HG02938 (cell line): ENCODE measurements at regions not wholly inside any gene's neighbourhood (a gene's known extent, or its start where the extent isn't known, plus 50 kb on each side); places are given as distances from the start of the nearest gene placed in this dataset.

ENCODE experiments used
- ATAC-seq: cut with Tn5 transposase; IDR thresholded peaks from one replicate; pipeline ENCODE4 v1.9.1; 2021; ENCODE audit warnings: mild to moderate bottlenecking, moderate library complexity; ENCODE audit not compliant: unreplicated experiment

GRCh38 chr6:113381959-113382358, 475.2 kb upstream of the MARCKS start:
- peak; percentile 77 for ATAC-seq

- ATAC-seq: no peak
Observed at GRCh38 chr6:113383701-113384100, 473.4 kb upstream of the MARCKS start.

DNA sequence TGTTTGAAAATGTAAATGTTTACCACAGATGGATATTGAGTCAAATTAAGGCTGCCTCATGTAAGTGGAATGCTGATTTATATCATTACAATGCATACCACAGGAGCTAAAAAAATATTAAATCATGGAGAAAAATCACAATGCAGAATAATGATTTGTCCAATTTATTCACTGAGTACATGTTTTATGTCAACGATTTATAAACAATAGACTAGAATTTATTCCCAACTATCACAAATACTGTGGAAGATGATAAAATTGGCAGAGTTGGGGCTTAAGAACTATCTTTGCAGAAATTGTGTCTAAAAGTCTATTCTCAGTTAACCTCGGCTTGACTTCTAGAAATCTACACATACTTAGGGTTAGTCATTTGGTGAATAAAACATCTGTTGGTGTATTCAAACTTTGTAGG, 472.1 kb upstream of the MARCKS start:
- no peak for ATAC-seq

- no peak for ATAC-seq
Observed at GRCh38 chr6:113388996-113389395, 468.1 kb upstream of the MARCKS start.

DNA sequence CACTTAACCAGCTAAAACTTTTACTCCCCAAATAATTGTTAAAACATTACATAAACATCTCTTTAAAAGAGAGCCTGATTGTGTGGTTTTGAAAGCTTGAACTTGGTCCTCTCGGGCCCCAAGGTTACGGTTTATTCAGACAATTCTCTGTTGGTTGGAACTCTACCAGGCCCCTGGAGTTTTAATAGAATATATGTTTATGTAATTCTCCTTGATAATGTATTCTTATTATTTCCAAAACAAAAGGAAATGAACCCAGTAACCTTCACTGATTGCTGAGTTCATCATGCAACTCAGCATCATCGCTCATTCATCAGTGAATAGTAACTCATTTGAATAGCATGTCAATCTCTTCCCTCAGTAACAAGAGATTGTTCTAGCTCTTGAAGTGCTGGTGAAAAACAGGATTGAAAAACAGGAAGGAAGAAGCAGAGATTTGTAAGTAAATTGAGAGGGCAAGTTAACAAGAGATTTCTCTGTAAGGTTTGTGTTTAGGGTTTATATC, 464.5 kb upstream of the MARCKS start:
- ATAC-seq: no peak

- ATAC-seq: no peak
Observed at GRCh38 chr6:113394216-113394615, 462.9 kb upstream of the MARCKS start.

DNA sequence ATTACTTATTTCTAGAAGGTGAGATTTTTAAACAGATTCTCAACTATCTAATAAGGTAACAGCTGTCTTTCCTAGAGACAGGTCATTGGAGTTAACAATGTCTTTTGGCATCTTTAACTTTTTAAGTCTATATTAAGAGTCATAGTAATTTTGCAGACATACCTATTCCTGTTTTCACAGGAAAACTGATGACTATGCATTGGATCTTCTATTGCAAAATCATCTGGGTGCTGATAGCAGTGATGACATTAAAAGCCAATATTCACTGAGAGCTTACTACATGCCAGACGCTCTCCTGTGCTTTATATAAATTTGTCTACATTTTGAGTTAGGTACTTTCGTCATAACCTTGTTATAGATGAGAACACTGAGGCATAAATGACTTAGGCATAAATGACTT, 462.4 kb upstream of the MARCKS start:
- no peak for ATAC-seq

- ATAC-seq: no peak
Observed at GRCh38 chr6:113396730-113397129, 460.4 kb upstream of the MARCKS start.

GRCh38 chr6:113397236-113397635, 459.9 kb upstream of the MARCKS start:
- no peak for ATAC-seq

DNA sequence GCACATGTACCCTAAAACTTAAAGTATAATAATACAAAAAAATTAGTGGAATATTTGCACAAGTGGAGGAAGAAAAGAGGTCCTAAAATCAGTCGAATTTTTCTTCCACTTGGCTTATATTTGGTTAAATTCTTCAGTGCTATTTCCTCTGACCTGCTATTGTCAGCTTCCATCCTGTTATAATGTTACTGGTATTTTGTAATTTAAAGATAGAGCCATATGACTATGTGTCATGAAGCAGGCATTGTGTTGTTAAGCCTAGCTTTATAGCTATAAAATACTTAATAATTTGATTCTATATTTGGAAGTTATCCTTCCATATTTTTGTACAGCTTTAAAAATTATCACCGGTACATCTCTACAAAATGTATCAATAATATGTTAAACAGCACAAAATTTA, 455.9 kb upstream of the MARCKS start:
- ATAC-seq: no peak

- ATAC-seq: no peak
Observed at GRCh38 chr6:113402544-113402943, 454.6 kb upstream of the MARCKS start.

DNA sequence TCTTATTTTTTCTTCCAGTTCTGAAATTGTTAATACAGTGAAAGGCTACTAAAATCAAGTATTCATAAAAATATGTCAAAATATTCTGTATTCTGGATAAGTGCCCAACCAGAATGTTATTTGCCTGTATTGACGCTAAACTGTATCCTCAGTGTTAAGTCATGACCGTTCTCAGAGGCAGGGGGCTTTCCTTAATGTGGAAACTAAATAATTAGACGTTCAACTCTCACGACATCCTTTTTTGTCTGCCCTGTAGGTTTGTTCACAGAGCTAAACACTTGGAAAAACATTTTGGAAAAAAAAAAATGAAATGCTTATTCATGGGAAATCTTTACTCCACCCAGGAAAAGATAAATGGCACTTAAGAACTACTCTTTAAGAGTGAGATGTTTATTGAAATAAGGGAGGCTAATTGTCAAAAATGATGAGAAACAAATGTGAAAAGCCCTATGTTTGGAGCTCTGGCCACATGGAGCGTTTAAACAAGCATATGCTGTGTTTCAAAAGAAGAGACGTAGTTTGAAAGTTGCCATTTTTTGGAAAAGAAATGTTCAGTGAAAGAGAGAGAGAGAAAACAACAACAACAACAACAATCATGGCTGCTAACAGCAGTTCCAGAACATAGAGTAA, 453.1 kb upstream of the MARCKS start:
- no peak for ATAC-seq

DNA sequence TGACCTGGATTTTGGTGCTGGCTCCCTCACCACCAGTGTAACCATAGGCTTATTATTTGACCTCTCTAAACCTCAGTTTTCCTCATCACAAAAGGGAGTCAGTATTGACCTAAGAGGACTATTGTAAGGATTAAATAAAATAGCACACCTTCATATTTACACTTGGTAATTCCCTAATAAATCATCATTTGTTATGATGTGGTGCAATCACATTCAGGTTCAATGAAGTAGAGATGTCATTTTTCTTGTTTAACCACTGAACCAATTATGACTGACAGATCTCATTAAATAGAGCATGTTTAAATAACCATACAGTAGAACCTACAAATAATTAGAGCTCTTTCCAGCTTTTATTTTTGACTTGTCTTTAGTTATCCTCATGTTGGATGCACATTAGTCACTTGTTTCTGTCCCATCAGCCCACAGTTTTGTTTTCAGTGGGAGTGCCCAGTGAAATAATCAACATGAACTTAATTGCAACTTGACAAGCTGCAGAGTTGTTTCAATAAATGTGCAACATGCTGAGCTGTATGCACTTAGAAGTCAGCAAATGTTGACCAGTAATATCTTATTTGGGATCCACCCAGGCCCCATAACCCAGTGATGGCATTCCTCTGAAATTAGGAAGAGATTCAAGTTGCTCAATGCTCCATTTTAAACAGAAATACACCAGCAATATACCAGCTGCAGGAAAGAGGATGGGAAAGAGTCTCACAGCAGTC, 451.7 kb upstream of the MARCKS start:
- ATAC-seq: no peak

DNA sequence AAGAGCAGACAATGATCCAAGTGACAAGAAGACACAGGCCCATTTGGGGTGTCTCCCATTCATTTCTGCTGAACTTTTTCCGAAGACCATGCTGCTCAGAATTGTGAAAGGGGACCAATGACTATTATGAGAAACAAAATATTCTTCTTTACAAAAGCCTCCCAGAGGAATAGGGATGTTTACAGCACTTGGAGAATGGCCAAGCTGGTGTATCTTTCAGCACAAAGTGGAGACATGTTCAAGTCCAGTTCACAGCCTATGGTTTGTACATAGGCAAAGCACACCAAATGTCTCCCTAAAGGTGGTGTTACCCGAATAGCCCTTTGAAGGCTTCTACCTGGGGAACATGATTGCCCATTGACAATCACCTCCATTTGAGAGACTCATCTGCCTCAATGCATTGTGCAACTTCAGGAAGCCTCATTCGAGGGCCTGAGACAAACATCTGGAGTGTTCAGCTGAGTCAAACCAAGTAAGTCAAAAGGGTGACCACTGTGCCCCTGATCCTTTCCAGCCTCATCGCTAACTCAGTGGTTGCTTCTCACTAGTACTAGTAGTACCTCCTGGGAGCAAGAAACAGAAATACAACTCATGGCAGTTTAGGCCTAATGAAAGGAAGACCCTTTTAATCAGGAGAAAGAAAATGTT, 451.0 kb upstream of the MARCKS start:
- no peak for ATAC-seq

- ATAC-seq: no peak
Observed at GRCh38 chr6:113411011-113411410, 446.1 kb upstream of the MARCKS start.

DNA sequence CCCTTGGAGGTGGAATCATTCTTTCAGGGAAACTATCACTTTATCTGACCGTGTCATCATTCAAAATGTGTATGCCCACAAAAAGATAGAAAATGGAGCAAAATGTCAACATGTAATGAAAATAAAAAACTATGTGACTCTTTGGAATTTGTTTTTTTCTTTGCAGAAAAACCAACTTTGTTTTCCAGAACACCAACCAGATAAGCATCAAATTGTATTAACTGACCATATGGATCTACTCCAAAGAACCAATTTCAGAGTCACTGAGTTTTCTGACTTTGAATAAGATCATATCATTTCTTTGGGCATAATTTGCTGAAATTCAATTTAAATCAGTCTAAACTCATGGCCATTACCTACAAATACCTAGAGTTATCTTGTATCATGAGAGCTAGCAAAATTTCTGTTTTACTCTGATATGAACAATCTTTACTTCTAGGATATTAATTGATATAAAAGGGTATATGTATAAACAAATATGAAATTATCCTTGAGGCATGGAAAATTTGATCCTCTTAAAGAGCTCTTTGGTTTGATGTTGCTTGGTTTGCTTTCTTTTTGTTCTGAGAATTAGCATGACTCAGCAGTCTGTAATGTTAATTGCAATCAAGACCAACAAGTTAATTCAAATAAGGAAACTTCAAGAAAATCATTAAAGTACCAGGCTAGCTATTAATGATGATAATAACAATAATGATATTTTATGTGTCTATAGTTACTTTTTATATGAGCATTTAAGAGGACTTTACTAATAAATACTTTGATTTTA, 444.4 kb upstream of the MARCKS start:
- no peak for ATAC-seq

DNA sequence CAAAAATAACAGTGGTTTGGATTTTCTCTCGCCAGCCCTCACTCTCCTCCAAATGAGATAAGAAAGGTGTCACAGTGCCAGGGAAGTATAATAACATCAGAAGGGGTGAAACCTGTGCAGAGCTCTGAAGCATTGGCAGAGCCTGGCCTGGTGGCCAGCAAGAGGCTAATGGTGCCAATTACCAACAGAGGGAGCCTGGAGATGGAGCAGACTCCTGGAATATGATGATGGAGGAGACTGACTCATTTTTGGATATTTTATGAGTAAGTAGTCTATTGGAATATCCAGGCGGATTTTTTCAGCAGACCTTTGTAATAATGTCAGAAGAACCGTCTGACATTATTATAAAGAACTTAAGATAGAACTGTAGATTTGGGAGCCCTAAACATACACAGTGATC, 442.6 kb upstream of the MARCKS start:
- ATAC-seq: no peak

DNA sequence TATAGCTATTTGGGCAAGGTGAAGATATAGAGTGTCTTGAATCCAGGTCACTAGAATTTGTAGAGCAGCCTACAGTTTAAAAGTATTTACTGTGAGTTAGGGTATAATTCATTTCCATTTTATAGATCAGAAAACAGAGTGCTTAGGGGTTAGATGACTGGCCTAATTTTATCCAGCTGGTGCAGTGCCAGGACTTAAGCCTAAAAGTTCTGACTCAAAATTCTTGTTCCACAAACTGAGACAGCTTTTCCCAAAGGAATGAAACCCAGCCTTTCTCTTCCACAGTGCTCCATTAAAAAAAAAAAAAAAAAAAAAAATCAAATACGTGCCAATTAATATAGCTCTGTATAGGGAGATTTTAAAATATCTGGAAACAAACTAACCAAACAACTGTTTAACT, 441.0 kb upstream of the MARCKS start:
- no peak for ATAC-seq

- ATAC-seq: no peak
Observed at GRCh38 chr6:113420290-113420689, 436.9 kb upstream of the MARCKS start.

GRCh38 chr6:113421997-113422396, 435.1 kb upstream of the MARCKS start:
- ATAC-seq: no peak

DNA sequence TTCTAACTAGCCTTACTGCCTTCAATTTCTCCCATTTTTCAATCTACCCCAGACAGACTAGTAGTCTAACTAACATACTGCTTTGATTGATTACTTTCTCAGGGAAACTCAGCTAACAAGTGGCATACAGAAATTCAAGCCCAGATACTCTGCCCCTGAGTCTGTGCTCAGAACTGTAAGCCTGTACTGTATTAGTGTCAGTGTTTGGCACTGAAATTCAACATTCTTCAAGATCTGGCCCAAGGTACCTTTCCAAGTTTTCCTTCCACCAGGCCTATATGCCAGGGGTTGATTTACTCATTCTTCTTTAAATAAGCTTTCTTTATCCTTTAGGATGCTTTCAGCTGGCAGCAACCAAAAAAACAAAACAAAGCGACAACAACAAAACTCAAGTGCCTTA, 433.2 kb upstream of the MARCKS start:
- no peak for ATAC-seq
